ENCODE measurements at regions not wholly inside any gene's neighbourhood (a gene's known extent, or its start where the extent isn't known, plus 50 kb on each side); places are given as distances from the start of the nearest gene placed in this dataset.

DNA sequence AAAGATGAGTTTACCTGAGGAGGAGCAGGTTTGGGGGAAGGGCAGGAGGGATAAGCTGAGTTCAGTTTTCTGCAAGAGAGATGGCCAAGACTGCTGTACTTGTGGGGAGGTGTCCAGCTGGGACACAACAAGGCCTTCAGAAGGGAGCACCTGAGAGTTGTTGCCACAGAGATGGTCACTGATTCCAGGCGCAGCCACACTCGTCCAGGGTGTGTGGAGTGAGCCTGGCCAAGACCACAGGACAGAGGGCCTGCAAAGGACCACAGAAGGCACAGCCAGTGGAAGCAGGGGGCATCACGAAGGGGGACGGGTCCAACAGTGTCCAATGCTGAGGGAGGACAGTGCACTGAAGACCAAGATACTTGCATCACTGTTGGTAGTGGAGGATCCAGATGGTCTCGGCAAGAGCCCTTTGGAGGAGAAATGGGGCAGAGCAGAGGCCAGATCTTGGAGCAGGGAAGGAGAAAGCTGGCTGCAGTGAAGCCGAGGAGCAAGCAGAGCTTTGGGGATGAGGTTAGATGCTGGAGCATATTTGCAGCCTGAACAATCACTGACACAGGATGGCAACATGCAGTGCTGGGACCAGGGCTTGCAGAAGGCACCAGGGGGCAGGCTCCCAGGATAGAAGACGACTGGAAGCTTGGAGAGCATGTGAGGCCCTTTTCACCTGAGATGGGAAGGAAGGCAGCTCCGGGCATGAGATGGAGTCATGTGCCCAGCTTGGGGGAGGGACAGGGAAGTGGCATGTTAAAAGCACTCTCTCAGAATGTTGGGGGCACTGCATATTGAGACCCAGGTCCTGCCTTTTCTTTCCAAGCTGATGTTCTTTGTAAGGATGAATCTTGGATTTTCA, 214.0 kb downstream of the CYP26B1 start:
- no peaks in the 10 kb centered on the region for H3K36me3 ChIP-seq (replicated peaks; ENCODE audit: low read depth, low read length)
- H3K4me3 ChIP-seq (ENCODE audit: low read length): no peak overlapping the region
- no peak overlapping the region for H3K9ac ChIP-seq (ENCODE audit: low read length)
- H3K27me3 ChIP-seq (ENCODE audit: low read depth, low read length): no peaks in the 10 kb centered on the region
- no peak overlapping the region for H3K27ac ChIP-seq (ENCODE audit: low read length)
- no peaks in the 10 kb centered on the region for H3K9me3 ChIP-seq (ENCODE audit: insufficient read depth, low read length)
- no peak overlapping the region for H3K4me2 ChIP-seq (ENCODE audit: low read length)
- no peak overlapping the region for H2AFZ ChIP-seq (ENCODE audit: low read depth, low read length)
- no peak for TF ChIP-seq EZH2phosphoT487 (IDR thresholded peaks at IDR 0.05; ENCODE audit: low read depth)
- TF ChIP-seq, protein P1, sequence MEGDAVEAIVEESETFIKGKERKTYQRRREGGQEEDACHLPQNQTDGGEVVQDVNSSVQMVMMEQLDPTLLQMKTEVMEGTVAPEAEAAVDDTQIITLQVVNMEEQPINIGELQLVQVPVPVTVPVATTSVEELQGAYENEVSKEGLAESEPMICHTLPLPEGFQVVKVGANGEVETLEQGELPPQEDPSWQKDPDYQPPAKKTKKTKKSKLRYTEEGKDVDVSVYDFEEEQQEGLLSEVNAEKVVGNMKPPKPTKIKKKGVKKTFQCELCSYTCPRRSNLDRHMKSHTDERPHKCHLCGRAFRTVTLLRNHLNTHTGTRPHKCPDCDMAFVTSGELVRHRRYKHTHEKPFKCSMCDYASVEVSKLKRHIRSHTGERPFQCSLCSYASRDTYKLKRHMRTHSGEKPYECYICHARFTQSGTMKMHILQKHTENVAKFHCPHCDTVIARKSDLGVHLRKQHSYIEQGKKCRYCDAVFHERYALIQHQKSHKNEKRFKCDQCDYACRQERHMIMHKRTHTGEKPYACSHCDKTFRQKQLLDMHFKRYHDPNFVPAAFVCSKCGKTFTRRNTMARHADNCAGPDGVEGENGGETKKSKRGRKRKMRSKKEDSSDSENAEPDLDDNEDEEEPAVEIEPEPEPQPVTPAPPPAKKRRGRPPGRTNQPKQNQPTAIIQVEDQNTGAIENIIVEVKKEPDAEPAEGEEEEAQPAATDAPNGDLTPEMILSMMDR (IDR thresholded peaks at IDR 0.05; ENCODE audit: low read depth, low read length): no peak
- no peaks in the 10 kb centered on the region for H3K4me1 ChIP-seq (ENCODE audit: low read length)
- no peaks in the 10 kb centered on the region for H3K79me2 ChIP-seq (ENCODE audit: low read length)
- no peaks in the 10 kb centered on the region for H4K20me1 ChIP-seq (ENCODE audit: insufficient read depth, low read length)

DNA sequence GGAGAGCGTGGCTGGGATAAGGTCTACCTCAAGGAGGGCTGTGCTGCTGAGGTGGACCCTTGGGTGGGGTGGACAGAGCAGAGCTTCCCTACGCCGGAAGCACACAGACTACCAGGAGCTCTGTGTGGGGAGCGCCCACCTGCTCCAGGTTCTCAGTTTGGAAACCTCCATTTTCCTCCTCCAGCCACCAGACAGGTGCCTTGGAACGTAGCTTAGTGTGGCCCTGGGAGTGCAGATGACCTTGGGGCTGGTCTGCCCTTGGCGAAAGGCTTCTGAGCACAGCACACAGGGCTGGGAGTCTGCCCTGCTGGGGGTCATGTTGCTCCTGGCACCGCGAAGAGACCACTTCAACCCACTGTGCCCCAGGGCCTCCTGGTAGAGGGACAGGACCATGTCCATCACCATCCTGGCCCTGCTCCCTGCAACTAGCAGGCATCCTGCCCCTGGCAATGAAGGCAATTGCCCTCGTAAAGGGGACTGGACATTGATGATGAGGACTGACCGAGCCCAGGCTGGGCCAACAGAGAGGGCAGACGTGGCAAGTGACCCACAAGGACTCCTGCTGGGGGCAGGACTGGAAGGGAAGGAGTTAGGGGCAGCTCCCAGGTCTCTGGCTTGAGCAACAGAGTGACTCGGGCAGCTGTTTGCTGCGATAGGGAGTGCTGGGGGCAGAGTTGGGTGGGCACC, 214.7 kb downstream of the CYP26B1 start:
- Histone ChIP-seq H2AFZ (ENCODE audit: low read depth, low read length) (no peak overlapping the region), H4K20me1 (ENCODE audit: insufficient read depth, low read length) (no peaks in the 10 kb centered on the region), H3K27ac (ENCODE audit: low read length) (no peak overlapping the region), H3K4me3 (ENCODE audit: low read length) (no peak overlapping the region), H3K9ac (ENCODE audit: low read length) (no peak overlapping the region), H3K4me1 (ENCODE audit: low read length) (no peaks in the 10 kb centered on the region), H3K27me3 (ENCODE audit: low read depth, low read length) (no peaks in the 10 kb centered on the region), H3K9me3 (ENCODE audit: insufficient read depth, low read length) (no peaks in the 10 kb centered on the region), H3K79me2 (ENCODE audit: low read length) (no peaks in the 10 kb centered on the region), H3K36me3 (replicated peaks; ENCODE audit: low read depth, low read length) (no peaks in the 10 kb centered on the region), H3K4me2 (ENCODE audit: low read length) (no peak overlapping the region)
- TF ChIP-seq EZH2phosphoT487 (IDR thresholded peaks at IDR 0.05; ENCODE audit: low read depth): no peak
- TF ChIP-seq, protein P1 (IDR thresholded peaks at IDR 0.05; ENCODE audit: low read depth, low read length): no peak

DNA sequence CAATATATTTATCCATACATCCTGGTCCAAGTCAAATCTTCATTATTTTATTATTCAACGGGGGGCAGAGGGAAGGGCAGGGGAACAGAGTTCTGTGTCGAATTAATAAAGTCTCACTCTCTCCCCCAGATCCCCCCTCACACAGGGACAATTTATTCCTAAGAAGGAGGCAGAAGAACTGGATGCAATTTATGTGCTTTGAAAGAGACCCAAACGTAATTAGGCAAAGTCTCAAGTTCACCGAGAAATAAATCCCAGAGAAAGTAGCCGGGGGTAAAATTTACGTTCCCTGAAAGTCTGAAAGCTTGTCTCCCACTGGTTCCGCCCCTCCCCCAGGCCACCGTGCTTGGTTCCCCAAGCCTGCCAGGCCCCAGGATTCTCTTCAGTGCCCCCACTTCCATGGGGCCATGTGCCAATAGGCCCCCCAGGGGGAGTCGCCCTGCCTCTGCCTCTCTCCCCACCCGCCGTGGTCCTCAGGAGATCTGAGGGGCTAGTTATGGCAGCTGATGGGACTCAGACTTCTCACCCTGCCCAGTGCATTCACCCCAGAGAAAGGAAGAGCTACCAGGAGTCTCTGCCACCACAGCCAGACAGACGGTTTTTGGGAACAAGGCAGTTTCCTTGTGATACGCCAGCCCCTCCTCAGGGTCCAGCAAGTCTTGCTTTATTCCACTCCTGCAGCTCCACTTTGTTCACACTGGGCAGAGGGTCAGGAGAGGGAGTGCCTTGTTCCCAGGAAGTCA, 215.5 kb downstream of the CYP26B1 start:
- Histone ChIP-seq H3K4me3 (ENCODE audit: low read length) (no peak overlapping the region), H3K4me2 (ENCODE audit: low read length) (no peak overlapping the region), H4K20me1 (ENCODE audit: insufficient read depth, low read length) (no peaks in the 10 kb centered on the region), H3K27ac (ENCODE audit: low read length) (no peak overlapping the region), H3K9me3 (ENCODE audit: insufficient read depth, low read length) (no peaks in the 10 kb centered on the region), H3K36me3 (replicated peaks; ENCODE audit: low read depth, low read length) (no peaks in the 10 kb centered on the region), H3K79me2 (ENCODE audit: low read length) (no peaks in the 10 kb centered on the region), H2AFZ (ENCODE audit: low read depth, low read length) (no peak overlapping the region), H3K27me3 (ENCODE audit: low read depth, low read length) (no peaks in the 10 kb centered on the region), H3K4me1 (ENCODE audit: low read length) (no peaks in the 10 kb centered on the region), H3K9ac (ENCODE audit: low read length) (no peak overlapping the region)
- TF ChIP-seq, protein P1 (IDR thresholded peaks at IDR 0.05; ENCODE audit: low read depth, low read length): no peak
- TF ChIP-seq EZH2phosphoT487 (IDR thresholded peaks at IDR 0.05; ENCODE audit: low read depth): no peak
